Pancreas (tissue), 10 donors: ENCODE measurements at regions not wholly inside any gene's neighbourhood (a gene's known extent, or its start where the extent isn't known, plus 50 kb on each side); places are given as distances from the start of the nearest gene placed in this dataset.

Source experiments
- ATAC-seq, 4 donors: fragments of 200-7000 bp; cut with Tn5 transposase; one replicate each; pipeline versions ENCODE4 v1.8.0 to v1.9.1; 2020; ENCODE audit warnings: mild to moderate bottlenecking in 4 of 4, moderate library complexity in 4 of 4
- DNase-seq, 6 donors: peaks; one replicate each; pipeline ENCODE4 v3.0.0-alpha.2; 2020
- FAIRE-seq: peaks from 2 replicates; lab custom pipeline; 2012; peaks lifted over from hg19 to GRCh38; lab: Jason Lieb, UNC
- H3K27ac ChIP-seq, 4 donors: fragments of 200-600 bp; sonication (generic); 1 replicate in 3 of 4; 2 replicates in 1 of 4; pipeline versions ENCODE4 v1.5.0 to v1.8.0; 2020
- H3K27me3 ChIP-seq, 4 donors: fragments of 200-600 bp; one replicate each; pipeline ENCODE4 v1.8.0; 2021
- H3K36me3 ChIP-seq, 3 donors: fragments of 200-600 bp; sonication (generic) in 1 of 3; one replicate each; pipeline versions ENCODE4 v1.5.0 to v1.8.0; 2020 to 2021
- H3K4me1 ChIP-seq, 3 donors: fragments of 200-600 bp; one replicate each; pipeline ENCODE4 v1.8.0; 2021
- H3K4me3 ChIP-seq, 4 donors: fragments of 200-600 bp; sonication (generic) in 2 of 4; one replicate each; pipeline versions ENCODE4 v1.5.0 to v1.8.0; 2020 to 2021
- H3K9me3 ChIP-seq, 4 donors: fragments of 200-600 bp; one replicate each; pipeline ENCODE4 v1.8.0; 2021
- CTCF ChIP-seq, 4 donors: fragments of 200-600 bp; sonication (generic) in 3 of 4; IDR thresholded peaks; one replicate each; pipeline versions ENCODE4 v1.5.0 to v1.8.0; 2021; ENCODE audit warnings: antibody characterized with exemption in 4 of 4
- WGBS, 2 donors: extraction: QIAGEN DNeasy Blood & Tissue Kit; methylation state at CpG; one replicate each; pipeline ENCODE4 v1.1.7; 2013; 5-methylcytosine and 5-hydroxymethylcytosine counted together
- intact Hi-C, 3 donors: fragments of 100-400 bp; cut with DNase I; formaldehyde crosslinking; loops; one replicate each; pipeline versions ENCODE4 v1.11.1 to v1.14.2; 2022
- donor health status: healthy with polysubstance abuse.
- donor health status: DM: no; HTN: no; CAD: no; lungs with moderate emphysema.
- donor health status: DM: no; HTN: no; CAD: no.
- donor health status: control.
- donor health status: control.
- donor health status: Bipolar disorder and iron deficiency.
- donor health status: DM: yes; HTN: yes; CAD: no.
- donor health status: DM: no; HTN: no; CAD: no.
- donor health status: DM: no; HTN: no; CAD: no.
- donor health status: DM: yes; HTN: yes; CAD: no.

GRCh38 chr9:36484124-36484523 is 84.1 kb upstream of the RNF38 start:
- intact Hi-C loops: no loop called here
- H3K4me1 ChIP-seq: peaks cover 0 to 13% (median 3%) of the 10 kb centered on the region in 3 donors
- DNase-seq (no peak), FAIRE-seq (no peak), ATAC-seq (no peak)
- no peaks in the 10 kb centered on the region for H3K36me3 ChIP-seq
- H3K9me3 ChIP-seq: no peaks in the 10 kb centered on the region
- no peak overlapping the region for H3K27ac ChIP-seq
- H3K4me3 ChIP-seq: no peak overlapping the region
- TF ChIP-seq CTCF (IDR thresholded peaks at IDR 0.05): no peak
- WGBS, 2 donors: 94 to 95% methylated on average over 3 of the region's 3 CpGs
- no peaks in the 10 kb centered on the region for H3K27me3 ChIP-seq

- 62 to 67% methylated on average over 4 of the region's 4 CpGs for WGBS, 2 donors
- Histone ChIP-seq H3K27me3 (no peaks in the 10 kb centered on the region), H3K9me3 (no peaks in the 10 kb centered on the region), H3K36me3 (no peaks in the 10 kb centered on the region), H3K4me1 (peaks cover 0 to 3% (median 0%) of the 10 kb centered on the region in 3 donors), H3K4me3 (no peak overlapping the region), H3K27ac (no peak overlapping the region)
- intact Hi-C loops: no loop called here
- DNase-seq: no peak
- ATAC-seq: no peak
- no peak for TF ChIP-seq CTCF (IDR thresholded peaks at IDR 0.05)
- no peak for FAIRE-seq
These were observed 79.0 kb upstream of the RNF38 start for GRCh38 chr9:36479101-36479500.

- Histone ChIP-seq H3K36me3 (no peaks in the 10 kb centered on the region), H3K4me1 (peaks cover 0 to 11% (median 5%) of the 10 kb centered on the region in 3 donors), H3K9me3 (no peaks in the 10 kb centered on the region), H3K4me3 (no peak overlapping the region), H3K27me3 (no peaks in the 10 kb centered on the region), H3K27ac (peak overlapping the region; percentile 27 to 56 (median 38))
- TF ChIP-seq CTCF (IDR thresholded peaks at IDR 0.05): no peak
- WGBS, 2 donors: 52 to 64% methylated on average over 3 of the region's 3 CpGs
- DNase-seq: no peak
- peak in 1 of 4 donors; percentile 20 for ATAC-seq
- FAIRE-seq: no peak
- intact Hi-C loops: no loop called here
These were observed 71.3 kb upstream of the RNF38 start for GRCh38 chr9:36471359-36471758.

GRCh38 chr9:36470643-36471290 is 70.7 kb upstream of the RNF38 start:
- H3K36me3 ChIP-seq: no peaks in the 10 kb centered on the region
- no peak for TF ChIP-seq CTCF (IDR thresholded peaks at IDR 0.05)
- WGBS, 2 donors: 46 to 48% methylated on average over 7 of the region's 7 CpGs
- peaks cover 0 to 11% (median 5%) of the 10 kb centered on the region in 3 donors for H3K4me1 ChIP-seq
- H3K4me3 ChIP-seq: peak overlapping the region in 1 of 4 donors; percentile 14
- peak overlapping the region; percentile 27 to 56 (median 38) for H3K27ac ChIP-seq
- FAIRE-seq: peak; percentile 51
- intact Hi-C loops: no loop called here
- H3K27me3 ChIP-seq: no peaks in the 10 kb centered on the region
- DNase-seq: peak in 1 of 6 donors; percentile 7
- peak; percentile 46 to 92 (median 84) for ATAC-seq
- H3K9me3 ChIP-seq: no peaks in the 10 kb centered on the region

- ATAC-seq (no peak), DNase-seq (no peak), FAIRE-seq (no peak)
- intact Hi-C loops: no loop called here
- H3K9me3 ChIP-seq: no peaks in the 10 kb centered on the region
- TF ChIP-seq CTCF (IDR thresholded peaks at IDR 0.05): no peak
- no peak overlapping the region for H3K27ac ChIP-seq
- H3K27me3 ChIP-seq: no peaks in the 10 kb centered on the region
- H3K4me1 ChIP-seq: no peaks in the 10 kb centered on the region
- no peaks in the 10 kb centered on the region for H3K36me3 ChIP-seq
- H3K4me3 ChIP-seq: no peak overlapping the region
- 86 to 96% methylated on average over 2 of the region's 2 CpGs for WGBS, 2 donors
These were observed 63.4 kb upstream of the RNF38 start for GRCh38 chr9:36463467-36463866.
